Uterus (tissue), 2 donors: ENCODE measurements at regions not wholly inside any gene's neighbourhood (a gene's known extent, or its start where the extent isn't known, plus 50 kb on each side); places are given as distances from the start of the nearest gene placed in this dataset.

Source experiments
- CTCF ChIP-seq, 4 experiments: fragments of 200-600 bp in 2 of 4; fragments of 450-650 bp in 2 of 4; sonication (generic) in 2 of 4; IDR thresholded peaks; one replicate each; pipeline ENCODE4 v1.5.1; 2016 to 2019; ENCODE audit warnings: antibody characterized with exemption in 4 of 4, mild to moderate bottlenecking in 2 of 4, moderate library complexity in 1 of 4
- POLR2A ChIP-seq, 2 donors: fragments of 450-650 bp; IDR thresholded peaks; one replicate each; pipeline ENCODE4 v1.6.1; 2016; ENCODE audit warnings: antibody characterized with exemption in 2 of 2, mild to moderate bottlenecking in 1 of 2, moderate library complexity in 1 of 2

- TF ChIP-seq CTCF (IDR thresholded peaks at IDR 0.05) (no peak), POLR2A (IDR thresholded peaks at IDR 0.05) (no peak)
Measured at GRCh38 chr1:34688006-34688741, 66.7 kb upstream of the GJB5 start.
